ENCODE measurements at regions not wholly inside any gene's neighbourhood (a gene's known extent, or its start where the extent isn't known, plus 50 kb on each side); places are given as distances from the start of the nearest gene placed in this dataset.

DNA sequence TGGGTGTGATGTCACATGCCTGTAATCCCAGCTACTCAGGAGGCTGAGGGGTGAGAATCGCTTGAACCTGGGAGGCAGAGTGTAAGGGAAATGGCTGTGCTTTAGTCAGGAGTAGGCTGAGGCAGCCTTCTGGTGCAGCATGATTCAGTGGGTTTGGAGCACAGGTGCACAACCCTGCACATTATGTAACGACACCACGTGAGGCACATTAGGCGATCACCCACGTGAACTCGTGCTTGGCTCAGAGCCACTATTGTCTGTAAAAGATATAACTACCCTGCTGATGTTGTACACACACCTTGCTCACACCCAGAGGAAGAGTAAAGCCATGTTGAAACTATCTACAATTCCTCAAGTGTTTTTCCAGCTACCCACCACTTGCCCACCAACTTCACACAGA is 54.8 kb upstream of the ZC3H15 start:
- H3K27me3 Mint-ChIP-seq (ENCODE audit: low read depth), result no peaks in the 10 kb centered on the region
- no peak for DNase-seq (ENCODE audit: low spot score in 2 of 2, unreplicated experiment in 2 of 2)
- H3K4me3 Mint-ChIP-seq, result no peak overlapping the region
- TF ChIP-seq CTCF (IDR thresholded peaks at IDR 0.05; ENCODE audit: unreplicated experiment), result no peak
- peaks cover 6% of the 10 kb centered on the region for H3K36me3 Mint-ChIP-seq
- no peak overlapping the region for H3K27ac Mint-ChIP-seq
- H3K4me1 Mint-ChIP-seq, result no peaks in the 10 kb centered on the region
- H3K9me3 Mint-ChIP-seq, result no peaks in the 10 kb centered on the region

DNA sequence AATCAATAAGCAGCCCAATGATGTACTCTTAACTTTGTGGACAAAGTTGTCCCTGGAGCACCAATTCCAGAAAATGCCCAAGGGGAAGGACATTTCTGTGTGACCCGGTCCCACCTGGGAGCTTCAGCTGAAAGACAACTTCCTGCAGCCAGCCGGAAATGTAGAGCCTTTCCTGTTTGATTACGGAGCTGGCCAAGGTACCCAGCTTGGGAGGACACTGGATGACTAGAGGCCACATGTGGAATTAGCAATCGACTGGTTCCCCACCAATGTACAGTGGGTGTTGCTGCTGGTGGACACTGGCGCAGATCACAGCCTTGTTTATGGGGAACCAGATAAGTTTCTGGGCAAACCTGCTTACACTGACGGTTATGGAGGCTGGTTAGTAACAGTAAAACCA is 53.0 kb upstream of the ZC3H15 start:
- Mint-ChIP-seq H3K36me3 (peaks cover 17% of the 10 kb centered on the region), H3K27me3 (ENCODE audit: low read depth) (no peaks in the 10 kb centered on the region), H3K4me3 (no peak overlapping the region), H3K4me1 (no peaks in the 10 kb centered on the region), H3K27ac (no peak overlapping the region), H3K9me3 (peaks cover 10% of the 10 kb centered on the region)
- no peak for TF ChIP-seq CTCF (IDR thresholded peaks at IDR 0.05; ENCODE audit: unreplicated experiment)
- no peak for DNase-seq (ENCODE audit: low spot score in 2 of 2, unreplicated experiment in 2 of 2)

DNA sequence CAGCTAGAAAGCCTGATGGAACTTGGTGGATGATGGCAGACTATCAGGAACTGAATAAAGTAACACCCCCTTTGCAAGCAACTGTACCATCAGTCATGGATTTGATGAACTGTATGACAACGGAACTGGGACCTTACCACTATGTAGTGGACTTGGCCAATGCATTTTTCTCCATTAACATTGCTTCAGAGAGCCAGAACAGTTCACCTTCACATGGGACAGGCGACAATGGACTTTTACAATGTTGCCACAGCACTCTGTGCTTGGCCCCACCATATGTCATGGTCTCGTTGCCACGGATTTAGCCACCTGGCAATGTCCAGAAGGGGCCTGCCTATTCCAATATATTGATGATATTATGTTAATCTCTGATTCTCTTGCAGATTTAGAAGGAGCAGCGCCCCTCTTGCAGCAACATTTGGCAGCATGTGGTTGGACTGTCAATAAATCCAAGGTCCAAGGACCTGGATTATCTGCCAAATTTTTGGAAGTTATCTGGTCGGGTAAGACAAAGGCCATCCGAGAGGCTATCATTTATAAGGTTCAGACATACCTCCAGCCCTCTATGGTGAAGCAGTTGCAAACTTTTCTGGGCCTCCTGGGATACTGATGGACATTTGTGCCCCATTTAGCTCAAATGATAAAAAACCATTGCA is 52.2 kb upstream of the ZC3H15 start:
- H3K9me3 Mint-ChIP-seq, result peaks cover 19% of the 10 kb centered on the region
- peaks cover 18% of the 10 kb centered on the region for H3K36me3 Mint-ChIP-seq
- no peak for DNase-seq (ENCODE audit: low spot score in 2 of 2, unreplicated experiment in 2 of 2)
- no peak overlapping the region for H3K27ac Mint-ChIP-seq
- H3K27me3 Mint-ChIP-seq (ENCODE audit: low read depth), result no peaks in the 10 kb centered on the region
- TF ChIP-seq CTCF (IDR thresholded peaks at IDR 0.05; ENCODE audit: unreplicated experiment), result no peak
- H3K4me3 Mint-ChIP-seq, result no peak overlapping the region
- no peaks in the 10 kb centered on the region for H3K4me1 Mint-ChIP-seq

Data from mesothelial cell of epicardium (in vitro differentiated cells).